Naive thymus-derived CD4-positive, alpha-beta T cell (primary cell): ENCODE measurements at regions not wholly inside any gene's neighbourhood (a gene's known extent, or its start where the extent isn't known, plus 50 kb on each side); places are given as distances from the start of the nearest gene placed in this dataset.

Source experiments
- ATAC-seq: fragments of 150-1000 bp; cut with Tn5 transposase; 2 replicates; pipeline ENCODE4 v1.10.0; 2021; ENCODE audit warnings: mild to moderate bottlenecking, moderate library complexity
- CTCF ChIA-PET: fragments of 350-600 bp; sonication (Branson Sonifier 250); formaldehyde crosslinking; loops from one replicate; lab custom pipeline; 2021; ENCODE audit warnings: antibody characterized with exemption; lab: Charles Lee
- POLR2A ChIA-PET: fragments of 350-600 bp; sonication (Branson Sonifier 250); formaldehyde crosslinking; loops from one replicate; lab custom pipeline; 2021; ENCODE audit warnings: antibody characterized with exemption, inconsistent platforms; lab: Charles Lee
- DNase-seq, 9 donors: peaks; one replicate each; pipeline versions ENCODE4 v3.0.0 to v3.0.0-alpha.2; 2020 to 2022; ENCODE audit warnings: mixed read lengths in 1 of 9
- H3K27ac ChIP-seq: one replicate; pipeline ENCODE4 v1.7.0; 2013; ENCODE audit warnings: mild to moderate bottlenecking, low read depth, low read length, moderate library complexity
- H3K27me3 ChIP-seq, 2 donors: one replicate each; pipeline ENCODE4 v1.7.0; 2013; ENCODE audit warnings: low read length in 2 of 2, mild to moderate bottlenecking in 2 of 2, moderate library complexity in 2 of 2; ENCODE audit not compliant: control insufficient read depth in 2 of 2, insufficient read depth in 2 of 2
- H3K36me3 ChIP-seq, 3 experiments: 1 replicate in 2 of 3; 2 replicates in 1 of 3; pipeline ENCODE4 v1.7.0; 2013; ENCODE audit warnings: low read length in 3 of 3, mild to moderate bottlenecking in 3 of 3, moderate library complexity in 1 of 3; ENCODE audit not compliant: insufficient read depth in 3 of 3, control insufficient read depth in 2 of 3
- H3K4me1 ChIP-seq, 2 donors: one replicate each; pipeline ENCODE4 v1.7.0; 2013; ENCODE audit warnings: low read length in 2 of 2, mild to moderate bottlenecking in 2 of 2, moderate library complexity in 1 of 2; ENCODE audit not compliant: control insufficient read depth in 2 of 2, insufficient read depth in 2 of 2
- H3K4me3 ChIP-seq: 2 replicates; pipeline ENCODE4 v1.7.0; 2013; ENCODE audit warnings: mild to moderate bottlenecking, low read length
- H3K9me3 ChIP-seq, 3 experiments: 1 replicate in 2 of 3; 2 replicates in 1 of 3; pipeline ENCODE4 v1.7.0; 2013; ENCODE audit warnings: low read length in 3 of 3; ENCODE audit not compliant: control insufficient read depth in 2 of 3
- H3K27ac Mint-ChIP-seq, 9 donors: one replicate each; pipeline ENCODE4 v1.8.0; 2020 to 2022; ENCODE audit warnings: mixed read lengths in 9 of 9, mild to moderate bottlenecking in 8 of 9, moderate library complexity in 5 of 9, inconsistent platforms in 2 of 9
- H3K27me3 Mint-ChIP-seq, 5 donors: one replicate each; pipeline ENCODE4 v1.8.0; 2021 to 2022; ENCODE audit warnings: mixed read lengths in 5 of 5, mild to moderate bottlenecking in 1 of 5
- H3K36me3 Mint-ChIP-seq, 5 donors: one replicate each; pipeline ENCODE4 v1.8.0; 2020 to 2022; ENCODE audit warnings: mixed read lengths in 5 of 5, mild to moderate bottlenecking in 3 of 5, inconsistent platforms in 1 of 5
- H3K4me1 Mint-ChIP-seq, 7 donors: one replicate each; pipeline ENCODE4 v1.8.0; 2020 to 2022; ENCODE audit warnings: mixed read lengths in 7 of 7, mild to moderate bottlenecking in 3 of 7, inconsistent platforms in 1 of 7
- H3K4me3 Mint-ChIP-seq, 10 donors: one replicate each; pipeline ENCODE4 v1.8.0; 2020 to 2022; ENCODE audit warnings: mild to moderate bottlenecking in 10 of 10, mixed read lengths in 10 of 10, moderate library complexity in 6 of 10, inconsistent platforms in 2 of 10
- H3K9me3 Mint-ChIP-seq, 11 donors: one replicate each; pipeline ENCODE4 v1.8.0; 2020 to 2022; ENCODE audit warnings: mixed read lengths in 11 of 11, mild to moderate bottlenecking in 4 of 11, inconsistent platforms in 1 of 11, moderate library complexity in 1 of 11
- intact Hi-C, 2 donors: fragments of 100-400 bp; cut with micrococcal nuclease; formaldehyde crosslinking; loops; one replicate each; pipeline ENCODE4 v1.15.1; 2023

GRCh38 chr5:136924490-136924889 is 559.1 kb upstream of the TRPC7 start:
- Mint-ChIP-seq H3K4me1 (no peaks in the 10 kb centered on the region), H3K36me3 (no peaks in the 10 kb centered on the region), H3K27ac (no peak overlapping the region), H3K9me3 (peaks cover 2 to 20% (median 10%) of the 10 kb centered on the region in 11 donors), H3K27me3 (peaks cover 0 to 5% (median 0%) of the 10 kb centered on the region in 5 donors), H3K4me3 (no peak overlapping the region)
- Histone ChIP-seq H3K27ac (no peak overlapping the region), H3K4me3 (no peak overlapping the region), H3K4me1 (no peaks in the 10 kb centered on the region), H3K9me3 (no peaks in the 10 kb centered on the region), H3K36me3 (no peaks in the 10 kb centered on the region), H3K27me3 (no peaks in the 10 kb centered on the region)
- ChIA-PET CTCF (no interaction called here), POLR2A (no interaction called here)
- no peak for ATAC-seq
- intact Hi-C loops, result no loop called here
- no peak for DNase-seq

DNA sequence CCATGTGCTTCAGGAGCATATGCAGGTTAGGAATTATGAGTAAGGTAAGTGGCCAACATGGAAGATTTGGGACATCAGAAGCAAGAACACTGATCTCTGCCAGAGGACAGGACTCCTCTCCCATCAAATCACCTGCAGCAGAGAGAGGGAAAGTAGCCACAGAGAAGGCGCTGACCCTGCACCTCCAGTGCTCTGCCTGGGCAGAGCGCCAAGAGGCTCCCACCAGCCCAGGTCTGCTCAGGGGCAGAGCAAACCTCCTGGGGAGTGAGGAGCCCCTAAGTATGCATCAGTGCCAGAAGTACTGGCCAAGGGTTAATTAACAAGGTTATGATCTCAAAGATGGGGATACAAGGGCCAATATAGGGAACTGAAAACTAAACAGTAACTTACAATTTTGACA is 545.3 kb upstream of the TRPC7 start:
- no peaks in the 10 kb centered on the region for H3K4me1 Mint-ChIP-seq
- no peak overlapping the region for H3K27ac Mint-ChIP-seq
- DNase-seq (no peak), ATAC-seq (no peak)
- H3K36me3 ChIP-seq, result no peaks in the 10 kb centered on the region
- H3K4me3 ChIP-seq, result no peak overlapping the region
- H3K9me3 ChIP-seq, result no peaks in the 10 kb centered on the region
- ChIA-PET POLR2A (no interaction called here), CTCF (no interaction called here)
- no peak overlapping the region for H3K27ac ChIP-seq
- H3K9me3 Mint-ChIP-seq, result peaks cover 0 to 13% (median 3%) of the 10 kb centered on the region in 11 donors
- H3K4me1 ChIP-seq, result no peaks in the 10 kb centered on the region
- H3K36me3 Mint-ChIP-seq, result no peaks in the 10 kb centered on the region
- no peaks in the 10 kb centered on the region for H3K27me3 ChIP-seq
- H3K4me3 Mint-ChIP-seq, result no peak overlapping the region
- intact Hi-C loops, result no loop called here
- H3K27me3 Mint-ChIP-seq, result peaks cover 0 to 3% (median 0%) of the 10 kb centered on the region in 5 donors

- Histone ChIP-seq H3K4me3 (no peak overlapping the region), H3K27ac (no peak overlapping the region), H3K9me3 (no peaks in the 10 kb centered on the region), H3K4me1 (no peaks in the 10 kb centered on the region), H3K36me3 (no peaks in the 10 kb centered on the region), H3K27me3 (no peaks in the 10 kb centered on the region)
- POLR2A ChIA-PET, result no interaction called here
- Mint-ChIP-seq H3K4me1 (no peaks in the 10 kb centered on the region), H3K36me3 (no peaks in the 10 kb centered on the region), H3K9me3 (peaks cover 0 to 16% (median 3%) of the 10 kb centered on the region in 11 donors), H3K27me3 (peaks cover 0 to 3% (median 0%) of the 10 kb centered on the region in 5 donors), H3K4me3 (no peak overlapping the region), H3K27ac (no peak overlapping the region)
- no peak for ATAC-seq
- intact Hi-C loops, result no loop called here
- CTCF ChIA-PET, result no interaction called here
- no peak for DNase-seq
These were observed 544.6 kb upstream of the TRPC7 start for GRCh38 chr5:136909906-136910305.

GRCh38 chr5:136907371-136907770 is 542.0 kb upstream of the TRPC7 start:
- Mint-ChIP-seq H3K27me3 (peaks cover 0 to 3% (median 0%) of the 10 kb centered on the region in 5 donors), H3K27ac (no peak overlapping the region), H3K36me3 (no peaks in the 10 kb centered on the region), H3K9me3 (peaks cover 0 to 16% (median 4%) of the 10 kb centered on the region in 11 donors), H3K4me3 (no peak overlapping the region), H3K4me1 (no peaks in the 10 kb centered on the region)
- intact Hi-C loops, result no loop called here
- CTCF ChIA-PET, result no interaction called here
- Histone ChIP-seq H3K36me3 (no peaks in the 10 kb centered on the region), H3K27me3 (no peaks in the 10 kb centered on the region), H3K4me3 (no peak overlapping the region), H3K9me3 (no peaks in the 10 kb centered on the region), H3K4me1 (no peaks in the 10 kb centered on the region), H3K27ac (no peak overlapping the region)
- ATAC-seq (no peak), DNase-seq (no peak)
- POLR2A ChIA-PET, result no interaction called here

GRCh38 chr5:136906545-136906944 is 541.2 kb upstream of the TRPC7 start:
- Mint-ChIP-seq H3K4me3 (no peak overlapping the region), H3K9me3 (peaks cover 0 to 22% (median 7%) of the 10 kb centered on the region in 11 donors), H3K4me1 (no peaks in the 10 kb centered on the region), H3K27me3 (peaks cover 0 to 3% (median 0%) of the 10 kb centered on the region in 5 donors), H3K27ac (no peak overlapping the region), H3K36me3 (no peaks in the 10 kb centered on the region)
- intact Hi-C loops, result no loop called here
- POLR2A ChIA-PET, result no interaction called here
- Histone ChIP-seq H3K9me3 (no peaks in the 10 kb centered on the region), H3K27me3 (no peaks in the 10 kb centered on the region), H3K4me1 (no peaks in the 10 kb centered on the region), H3K36me3 (no peaks in the 10 kb centered on the region), H3K27ac (no peak overlapping the region), H3K4me3 (no peak overlapping the region)
- no peak for ATAC-seq
- CTCF ChIA-PET, result no interaction called here
- no peak for DNase-seq

- Histone ChIP-seq H3K27ac (no peak overlapping the region), H3K4me1 (no peaks in the 10 kb centered on the region), H3K27me3 (no peaks in the 10 kb centered on the region), H3K9me3 (no peaks in the 10 kb centered on the region), H3K36me3 (no peaks in the 10 kb centered on the region), H3K4me3 (no peak overlapping the region)
- CTCF ChIA-PET, result no interaction called here
- H3K4me3 Mint-ChIP-seq, result no peak overlapping the region
- intact Hi-C loops, result no loop called here
- no peak for DNase-seq
- H3K9me3 Mint-ChIP-seq, result peaks cover 0 to 22% (median 9%) of the 10 kb centered on the region in 11 donors
- peaks cover 0 to 3% (median 0%) of the 10 kb centered on the region in 5 donors for H3K27me3 Mint-ChIP-seq
- no peak for ATAC-seq
- no peaks in the 10 kb centered on the region for H3K36me3 Mint-ChIP-seq
- no peak overlapping the region for H3K27ac Mint-ChIP-seq
- H3K4me1 Mint-ChIP-seq, result no peaks in the 10 kb centered on the region
- POLR2A ChIA-PET, result no interaction called here
These were observed 540.2 kb upstream of the TRPC7 start for GRCh38 chr5:136905571-136905970.

DNA sequence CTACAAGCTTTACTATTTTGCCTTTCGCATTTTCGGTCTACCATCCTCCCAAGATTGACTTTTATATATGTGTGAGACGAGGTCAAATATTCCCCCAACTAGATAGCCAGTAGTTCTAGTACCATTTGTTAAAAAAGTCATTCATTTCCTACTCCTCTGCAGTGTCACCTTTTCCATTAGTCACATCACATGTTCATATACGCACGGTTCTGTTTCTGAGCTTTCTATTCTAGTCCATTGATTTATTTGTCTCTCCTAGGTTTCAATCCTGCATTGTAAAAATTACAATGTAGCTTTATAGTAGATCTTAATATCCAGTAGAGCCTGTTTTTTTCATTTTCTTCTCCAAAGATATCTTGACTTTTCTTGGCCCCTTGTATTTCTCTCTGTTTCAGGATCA is 528.7 kb upstream of the TRPC7 start:
- Histone ChIP-seq H3K9me3 (no peaks in the 10 kb centered on the region), H3K36me3 (no peaks in the 10 kb centered on the region), H3K4me1 (no peaks in the 10 kb centered on the region), H3K27ac (no peak overlapping the region), H3K27me3 (no peaks in the 10 kb centered on the region), H3K4me3 (no peak overlapping the region)
- intact Hi-C loops, result no loop called here
- Mint-ChIP-seq H3K4me1 (no peaks in the 10 kb centered on the region), H3K27ac (no peak overlapping the region), H3K4me3 (no peak overlapping the region), H3K9me3 (peaks cover 0 to 14% (median 5%) of the 10 kb centered on the region in 11 donors), H3K36me3 (no peaks in the 10 kb centered on the region), H3K27me3 (peaks cover 0 to 4% (median 0%) of the 10 kb centered on the region in 5 donors)
- no peak for ATAC-seq
- ChIA-PET POLR2A (no interaction called here), CTCF (no interaction called here)
- no peak for DNase-seq
